AML-193 (cell line): ENCODE measurements at regions not wholly inside any gene's neighbourhood (a gene's known extent, or its start where the extent isn't known, plus 50 kb on each side); places are given as distances from the start of the nearest gene placed in this dataset.
"Not testable (repeated sequence)": the region's sequence is repeated elsewhere in the genome, so short reads cannot be mapped to it uniquely, and the experiment has no call there.

Experiments used
- DNase-seq, 2 experiments: peaks; one replicate each; lab custom pipeline; 2025; lab: John Stamatoyannopoulos, UW

GRCh38 chr13:107819071-107819470 is 396.3 kb downstream of the LIG4 start:
- no peak for DNase-seq

DNA sequence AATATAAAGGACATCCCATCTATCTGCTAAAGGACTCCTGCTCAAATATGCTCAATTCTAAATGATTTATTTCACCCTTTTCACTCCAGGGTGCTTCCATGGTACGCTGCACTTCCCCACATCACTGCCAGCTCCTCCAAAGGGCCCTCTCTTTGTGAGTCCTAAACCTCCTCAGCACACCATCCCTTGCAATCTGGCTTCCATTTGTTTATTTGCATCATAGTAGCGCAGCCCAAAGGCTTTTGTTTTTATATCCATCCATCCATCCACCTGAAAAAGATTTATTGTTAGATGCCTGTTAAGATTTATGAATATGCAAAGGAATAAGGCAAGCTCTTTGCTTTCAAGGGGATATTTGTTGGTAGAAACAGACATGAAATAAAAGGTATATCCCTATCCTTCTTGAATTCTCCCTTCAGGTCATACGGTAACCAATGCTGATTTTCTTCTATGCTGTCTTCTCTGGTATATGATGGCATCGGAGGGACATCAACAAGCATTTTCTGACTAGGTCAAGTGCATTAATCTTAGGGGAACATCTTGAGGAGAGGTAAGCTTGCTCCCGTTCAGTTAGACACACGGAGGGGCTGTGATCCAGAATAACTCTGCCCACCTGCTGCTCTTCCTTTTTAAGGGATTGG is 397.6 kb downstream of the LIG4 start:
- DNase-seq: no peak

GRCh38 chr13:107812014-107812412 is 403.3 kb downstream of the LIG4 start:
- DNase-seq: no peak

- no peak for DNase-seq
Observed at GRCh38 chr13:107811233-107812013, 403.9 kb downstream of the LIG4 start.

GRCh38 chr13:107809125-107809524 is 406.2 kb downstream of the LIG4 start:
- DNase-seq: no peak

DNA sequence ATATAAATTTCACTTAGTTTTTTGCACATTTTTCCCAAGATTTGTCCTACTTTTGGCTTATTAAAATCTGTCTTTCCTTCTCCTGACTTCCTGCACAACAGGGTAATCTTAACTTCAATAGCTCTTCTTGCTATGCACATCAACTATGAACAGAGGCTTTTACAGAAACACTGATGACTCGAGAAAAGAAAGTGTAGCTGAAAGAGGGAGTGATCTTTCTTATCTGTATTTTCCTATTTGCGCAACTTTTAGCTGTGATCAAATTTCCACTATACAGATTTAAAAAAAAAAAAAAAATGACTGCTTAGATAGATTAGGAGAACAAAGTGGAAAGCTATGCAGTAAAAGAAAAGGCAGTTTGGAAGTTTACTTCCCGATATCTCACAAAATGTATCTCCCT is 406.9 kb downstream of the LIG4 start:
- DNase-seq: no peak

DNA sequence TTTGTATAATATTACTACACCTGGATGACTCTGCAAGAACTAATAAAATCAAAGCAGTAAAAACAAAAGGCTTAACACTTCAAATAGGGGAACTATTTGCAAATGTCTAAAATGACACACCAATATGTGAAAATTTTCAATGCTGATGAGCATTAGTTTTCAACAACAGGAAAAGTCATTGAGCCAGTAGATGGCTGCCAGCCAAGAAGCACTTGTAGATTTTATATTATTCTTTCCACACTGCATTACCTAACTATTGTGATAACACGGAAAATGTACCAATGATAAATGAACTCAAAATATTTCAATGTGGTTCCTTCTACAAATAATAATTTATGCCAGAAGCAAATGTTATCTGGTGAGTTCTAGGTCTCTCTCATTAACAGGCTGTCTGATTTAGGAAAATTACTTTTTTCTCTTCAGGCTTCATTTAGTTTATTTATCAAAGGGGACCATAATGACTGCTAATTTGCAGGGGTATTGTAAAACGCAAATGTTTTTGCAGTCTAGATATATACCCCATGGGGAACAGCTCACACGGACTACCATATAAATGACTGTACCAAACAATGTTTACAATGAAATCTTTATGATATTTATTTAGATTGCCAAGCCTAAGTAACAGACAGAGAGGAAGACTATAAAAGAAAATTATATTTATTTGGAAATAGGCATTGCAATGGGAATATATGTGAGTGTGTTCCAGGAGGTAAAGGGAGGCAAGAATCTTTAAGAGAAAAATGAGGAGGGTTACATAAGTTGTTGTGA is 407.8 kb downstream of the LIG4 start:
- no peak for DNase-seq

- DNase-seq: no peak
Observed at GRCh38 chr13:107806726-107807125, 408.6 kb downstream of the LIG4 start.

DNA sequence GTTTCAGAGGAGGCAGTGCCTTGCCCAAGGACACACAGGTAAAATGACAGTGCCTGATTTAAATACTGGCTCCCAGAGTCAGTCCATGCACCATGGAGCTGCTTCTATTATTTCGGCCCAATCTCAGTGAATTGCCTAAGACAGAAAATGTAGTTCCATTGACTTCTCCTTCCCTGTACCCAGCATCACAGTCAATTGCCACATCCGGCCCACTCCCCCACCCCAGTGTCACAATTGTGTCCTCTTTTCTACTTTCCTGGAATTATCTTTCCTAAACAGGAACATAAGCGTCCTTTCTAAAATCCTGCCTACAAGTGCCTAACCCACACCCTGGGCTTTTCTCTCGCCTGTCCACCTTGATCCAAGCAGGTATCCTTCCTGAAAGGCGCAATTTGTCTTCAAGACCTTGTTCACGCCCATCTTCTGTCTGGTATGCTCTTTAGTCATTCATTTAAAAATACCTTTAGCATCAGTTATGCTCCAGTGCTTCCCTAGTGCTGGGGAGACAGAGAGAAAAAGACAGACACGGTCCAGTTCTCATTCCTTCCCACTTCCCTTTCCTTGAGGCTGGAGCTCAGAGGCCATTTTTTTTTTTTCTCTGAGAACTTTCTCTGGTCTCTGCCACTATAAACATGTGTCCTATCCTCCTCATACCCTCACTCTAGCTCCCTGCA is 411.4 kb downstream of the LIG4 start:
- no peak for DNase-seq

- DNase-seq: no peak
Observed at GRCh38 chr13:107801621-107802020, 413.7 kb downstream of the LIG4 start.

- no peak for DNase-seq
Observed at GRCh38 chr13:107799001-107799400, 416.3 kb downstream of the LIG4 start.

GRCh38 chr13:107790397-107790796 is 424.9 kb downstream of the LIG4 start:
- no peak for DNase-seq

- no peak for DNase-seq
Observed at GRCh38 chr13:107788464-107789165, 426.7 kb downstream of the LIG4 start.

GRCh38 chr13:107782646-107783045 is 432.7 kb downstream of the LIG4 start:
- not testable (repeated sequence) for DNase-seq

DNA sequence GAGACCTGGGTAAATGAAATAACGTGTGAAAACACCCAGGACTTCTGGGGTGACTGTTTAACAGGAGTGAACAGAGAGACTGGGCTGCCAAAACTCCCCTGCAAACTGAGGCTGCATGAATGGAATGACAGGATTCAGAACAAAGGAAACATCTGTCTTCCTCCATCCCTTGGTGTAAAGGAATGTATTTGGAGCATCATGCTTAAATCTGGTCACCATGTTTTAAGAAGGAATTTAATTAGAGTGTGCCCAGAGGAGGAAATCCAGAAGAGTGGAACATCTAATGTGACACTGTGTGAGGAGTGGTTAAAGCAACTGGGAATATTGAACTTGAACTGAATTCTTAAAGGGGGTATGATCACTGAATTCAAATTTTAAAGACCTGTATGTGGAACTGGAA is 437.2 kb downstream of the LIG4 start:
- DNase-seq: no peak

GRCh38 chr13:107770541-107770940 is 444.8 kb downstream of the LIG4 start:
- DNase-seq: no peak

GRCh38 chr13:107767119-107767518 is 448.2 kb downstream of the LIG4 start:
- no peak for DNase-seq

DNA sequence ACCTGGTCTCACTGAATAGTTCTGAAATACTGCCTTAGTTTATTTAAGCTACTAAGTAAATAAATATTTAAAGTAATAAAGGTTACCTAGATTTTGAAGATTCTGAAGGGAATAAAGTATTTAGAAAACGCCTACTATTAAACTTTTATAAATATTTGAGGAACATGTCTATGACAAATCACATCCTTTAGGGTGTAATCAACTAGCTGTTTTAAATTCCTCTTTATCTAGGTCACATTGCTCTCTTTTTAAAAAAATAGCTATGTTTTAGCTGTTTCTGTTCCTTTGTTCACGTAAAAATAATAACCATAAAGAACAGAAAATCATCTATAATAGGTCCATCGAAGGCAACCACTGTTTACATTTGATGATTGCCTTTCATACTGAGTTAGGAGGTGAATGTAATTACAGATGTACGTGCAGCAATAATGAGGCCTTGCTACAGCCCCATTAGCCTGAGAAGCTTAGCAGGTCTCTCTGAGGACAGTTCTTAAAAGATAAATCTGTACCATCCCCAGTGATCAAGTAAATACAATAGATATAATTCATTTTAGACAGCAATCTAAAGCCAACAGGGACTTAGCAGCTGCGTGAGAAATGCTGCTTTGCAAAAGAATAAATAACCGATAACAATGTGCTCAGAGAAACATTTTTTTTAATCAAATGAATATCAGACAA is 449.5 kb downstream of the LIG4 start:
- no peak for DNase-seq

GRCh38 chr13:107764046-107764445 is 451.3 kb downstream of the LIG4 start:
- no peak for DNase-seq

DNA sequence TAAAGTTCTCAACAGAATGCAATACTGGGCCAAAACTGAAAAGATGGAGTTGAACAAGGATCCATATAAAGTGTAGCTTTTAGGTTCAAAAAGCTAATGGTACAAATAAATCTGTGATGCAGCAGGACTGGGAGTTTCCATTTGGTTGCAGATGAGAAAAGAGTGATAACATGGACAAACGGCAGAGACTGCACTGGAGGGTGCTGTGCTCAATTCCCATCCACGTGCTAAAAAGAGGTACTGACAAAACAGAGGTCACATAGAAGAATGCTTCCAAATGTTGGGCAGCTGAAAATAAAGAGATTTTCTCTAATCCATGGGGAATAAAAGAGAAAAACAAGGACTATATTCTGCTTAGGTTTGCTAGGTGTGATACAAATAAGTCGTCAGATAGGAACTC is 461.6 kb downstream of the LIG4 start:
- DNase-seq: no peak

DNA sequence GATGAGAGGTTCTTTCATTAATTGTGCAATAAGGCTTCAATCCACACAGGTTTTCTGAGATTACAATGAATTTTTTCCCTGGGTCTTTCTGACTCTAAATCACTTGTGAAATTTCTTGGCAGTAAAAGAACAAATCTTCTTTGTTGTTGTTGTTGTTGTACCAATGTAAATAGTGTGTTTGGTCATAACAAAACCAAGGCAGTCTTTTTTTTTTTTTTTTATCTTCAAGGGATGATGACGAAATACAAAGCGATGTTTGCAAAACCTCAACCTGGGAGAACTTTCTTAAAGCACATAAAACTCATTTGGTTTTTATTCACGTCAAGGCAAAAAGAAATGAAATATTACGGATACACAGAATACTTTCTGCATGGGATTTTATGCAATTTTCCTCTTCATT is 462.0 kb downstream of the LIG4 start:
- DNase-seq: no peak
